HG02798 (cell line): ENCODE measurements at regions not wholly inside any gene's neighbourhood (a gene's known extent, or its start where the extent isn't known, plus 50 kb on each side); places are given as distances from the start of the nearest gene placed in this dataset.
"Not testable (repeated sequence)": the region's sequence is repeated elsewhere in the genome, so short reads cannot be mapped to it uniquely, and the experiment has no call there.

Source experiments
- ATAC-seq: cut with Tn5 transposase; IDR thresholded peaks from one replicate; pipeline ENCODE4 v1.9.1; 2021; ENCODE audit warnings: mild to moderate bottlenecking; ENCODE audit not compliant: unreplicated experiment, poor library complexity

- ATAC-seq = no peak
These were observed 381.8 kb upstream of the ST8SIA4 start for GRCh38 chr5:101284736-101285375.

GRCh38 chr5:101283938-101284337 lies 380.9 kb upstream of the ST8SIA4 start:
- ATAC-seq = not testable (repeated sequence)

GRCh38 chr5:101278917-101279316 lies 375.8 kb upstream of the ST8SIA4 start:
- no peak for ATAC-seq

- no peak for ATAC-seq
These were observed 375.1 kb upstream of the ST8SIA4 start for GRCh38 chr5:101278011-101278687.

- no peak for ATAC-seq
These were observed 368.9 kb upstream of the ST8SIA4 start for GRCh38 chr5:101271945-101272344.

GRCh38 chr5:101271416-101271815 lies 368.3 kb upstream of the ST8SIA4 start:
- no peak for ATAC-seq

GRCh38 chr5:101260857-101261256 lies 357.8 kb upstream of the ST8SIA4 start:
- no peak for ATAC-seq

- no peak for ATAC-seq
These were observed 350.0 kb upstream of the ST8SIA4 start for GRCh38 chr5:101253096-101253495.

- ATAC-seq = no peak
These were observed 341.5 kb upstream of the ST8SIA4 start for GRCh38 chr5:101244621-101245020.

- ATAC-seq = no peak
These were observed 309.9 kb upstream of the ST8SIA4 start for GRCh38 chr5:101212942-101213514.

- no peak for ATAC-seq
These were observed 303.5 kb upstream of the ST8SIA4 start for GRCh38 chr5:101206534-101206933.

GRCh38 chr5:101205065-101205464 lies 302.0 kb upstream of the ST8SIA4 start:
- ATAC-seq = not testable (repeated sequence)

GRCh38 chr5:101180365-101180764 lies 277.3 kb upstream of the ST8SIA4 start:
- ATAC-seq = not testable (repeated sequence)

GRCh38 chr5:101176605-101177004 lies 273.5 kb upstream of the ST8SIA4 start:
- ATAC-seq = no peak

GRCh38 chr5:101174981-101175380 lies 271.9 kb upstream of the ST8SIA4 start:
- no peak for ATAC-seq

GRCh38 chr5:101163088-101163487 lies 260.0 kb upstream of the ST8SIA4 start:
- ATAC-seq = no peak

GRCh38 chr5:101160002-101160401 lies 256.9 kb upstream of the ST8SIA4 start:
- no peak for ATAC-seq

- ATAC-seq = no peak
These were observed 255.9 kb upstream of the ST8SIA4 start for GRCh38 chr5:101159006-101159405.

GRCh38 chr5:101153526-101153925 lies 250.4 kb upstream of the ST8SIA4 start:
- ATAC-seq = no peak

GRCh38 chr5:101143526-101143925 lies 240.4 kb upstream of the ST8SIA4 start:
- ATAC-seq = no peak

- ATAC-seq = no peak
These were observed 239.0 kb upstream of the ST8SIA4 start for GRCh38 chr5:101142102-101142501.

GRCh38 chr5:101136454-101136853 lies 233.4 kb upstream of the ST8SIA4 start:
- no peak for ATAC-seq
